ENCODE measurements at regions not wholly inside any gene's neighbourhood (a gene's known extent, or its start where the extent isn't known, plus 50 kb on each side); places are given as distances from the start of the nearest gene placed in this dataset.

DNA sequence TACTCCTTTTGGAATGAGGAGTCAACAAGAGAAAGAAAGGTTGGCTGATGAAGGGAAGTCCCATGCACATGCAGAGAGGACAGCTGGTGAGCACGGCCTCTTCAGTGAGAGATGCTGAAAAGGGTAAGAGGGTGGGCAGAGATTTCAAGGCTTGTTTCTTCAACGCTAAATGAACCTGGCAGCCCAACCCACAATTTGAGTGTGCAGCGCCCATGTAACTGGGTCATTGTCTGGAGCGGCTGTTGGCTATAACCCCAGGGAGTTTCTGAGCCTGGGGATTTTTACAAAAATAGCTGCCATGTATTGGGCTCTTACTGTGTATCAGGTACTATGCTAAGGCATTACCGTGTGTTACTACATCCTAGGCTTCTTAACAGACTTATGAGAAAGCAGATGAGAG, 594.1 kb downstream of the ETS1 start:
- ChIA-PET CTCF (interaction anchor here (3.9 kb wide), 1 partner anchor 149 kb away, joined by 12 read pairs; no protein-coding TSS in a partner anchor), POLR2A (no interaction called here)
- 54% methylated on average over 4 of the region's 5 CpGs for WGBS (ENCODE audit: low lambda C conversion rate)
- Histone ChIP-seq H3K9me2 (no peaks in the 10 kb centered on the region), H3F3A (replicated peaks; ENCODE audit: insufficient read depth) (peaks cover 4% of the 10 kb centered on the region), H2AFZ (ENCODE audit: low read depth) (no peak overlapping the region), H3K36me3 (replicated peaks in 1 of 2; ENCODE audit: control insufficient read depth in 1 of 2, insufficient read depth in 2 of 2, low read length in 1 of 2) (no peaks in the 10 kb centered on the region), H3K79me2 (ENCODE audit: insufficient read depth) (no peaks in the 10 kb centered on the region), H3K9me3 (no peaks in the 10 kb centered on the region), H3K4me2 (no peak overlapping the region), H3K9ac (no peak overlapping the region), H3K27me3 (ENCODE audit: insufficient read depth) (no peaks in the 10 kb centered on the region), H3K4me3 (ENCODE audit: low read depth in 2 of 2, low read length in 1 of 2) (no peak overlapping the region), H4K20me1 (ENCODE audit: insufficient read depth) (no peaks in the 10 kb centered on the region), H3K4me1 (ENCODE audit: control insufficient read depth in 1 of 2, insufficient read depth in 2 of 2, low read depth in 1 of 2, low read length in 1 of 2) (peaks cover 0 to 5% of the 10 kb centered on the region in 2 experiments; a peak in 1 of 4 replicates), H3K27ac (ENCODE audit: low read depth in 2 of 2, low read length in 1 of 2) (no peak overlapping the region)
- no peak for DNase-seq
- TF ChIP-seq FOXM1 (IDR thresholded peaks at IDR 0.05; ENCODE audit: low read depth) (no peak), TCF12 (IDR thresholded peaks at IDR 0.05) (no peak), RAD21 (IDR thresholded peaks at IDR 0.05; ENCODE audit: low read length) (no peak), EP300 (IDR thresholded peaks at IDR 0.05; ENCODE audit: borderline replicate concordance in 1 of 2, low read depth in 1 of 2, low read length in 1 of 2) (no peak), SMC3 (IDR thresholded peaks at IDR 0.05; ENCODE audit: low read depth, low read length) (no peak), GABPA (IDR thresholded peaks at IDR 0.05; ENCODE audit: low read depth) (no peak), TEAD4 (IDR thresholded peaks at IDR 0.05; ENCODE audit: borderline replicate concordance, insufficient read depth) (no peak), CHD2 (IDR thresholded peaks at IDR 0.05; ENCODE audit: low read length, partially characterized antibody) (no peak), MXI1 (IDR thresholded peaks at IDR 0.05; ENCODE audit: low read depth, low read length) (no peak), MEF2A (IDR thresholded peaks at IDR 0.05; ENCODE audit: borderline replicate concordance, low read depth) (no peak)
- TF ChIP-seq, protein P1, sequence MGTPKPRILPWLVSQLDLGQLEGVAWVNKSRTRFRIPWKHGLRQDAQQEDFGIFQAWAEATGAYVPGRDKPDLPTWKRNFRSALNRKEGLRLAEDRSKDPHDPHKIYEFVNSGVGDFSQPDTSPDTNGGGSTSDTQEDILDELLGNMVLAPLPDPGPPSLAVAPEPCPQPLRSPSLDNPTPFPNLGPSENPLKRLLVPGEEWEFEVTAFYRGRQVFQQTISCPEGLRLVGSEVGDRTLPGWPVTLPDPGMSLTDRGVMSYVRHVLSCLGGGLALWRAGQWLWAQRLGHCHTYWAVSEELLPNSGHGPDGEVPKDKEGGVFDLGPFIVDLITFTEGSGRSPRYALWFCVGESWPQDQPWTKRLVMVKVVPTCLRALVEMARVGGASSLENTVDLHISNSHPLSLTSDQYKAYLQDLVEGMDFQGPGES (IDR thresholded peaks at IDR 0.05; ENCODE audit: low read depth, low read length): no peak
- TF ChIP-seq, protein P2, sequence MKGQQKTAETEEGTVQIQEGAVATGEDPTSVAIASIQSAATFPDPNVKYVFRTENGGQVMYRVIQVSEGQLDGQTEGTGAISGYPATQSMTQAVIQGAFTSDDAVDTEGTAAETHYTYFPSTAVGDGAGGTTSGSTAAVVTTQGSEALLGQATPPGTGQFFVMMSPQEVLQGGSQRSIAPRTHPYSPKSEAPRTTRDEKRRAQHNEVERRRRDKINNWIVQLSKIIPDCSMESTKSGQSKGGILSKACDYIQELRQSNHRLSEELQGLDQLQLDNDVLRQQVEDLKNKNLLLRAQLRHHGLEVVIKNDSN (IDR thresholded peaks at IDR 0.05; ENCODE audit: borderline replicate concordance, low read depth): no peak

DNA sequence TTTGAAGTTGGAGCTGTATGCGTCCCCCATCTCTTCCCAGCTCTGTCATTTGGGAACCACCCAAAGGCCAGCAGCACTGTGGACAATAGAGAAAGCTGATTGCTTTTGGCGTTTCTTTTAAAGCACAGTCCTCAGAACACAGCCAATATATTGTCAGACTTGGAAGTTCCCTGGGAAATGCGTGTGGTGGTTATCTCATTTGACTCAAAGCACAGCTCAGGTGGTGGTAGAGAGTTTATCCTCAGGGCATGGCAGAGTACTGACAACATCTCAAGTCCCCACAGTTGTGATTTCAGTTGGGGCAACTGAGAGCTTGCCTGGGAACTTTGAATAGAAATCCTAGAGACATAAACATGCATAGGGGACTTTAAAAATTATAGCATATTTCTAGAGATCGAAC, 601.3 kb downstream of the ETS1 start:
- Histone ChIP-seq H3K9me3 (0 out of 2 replicates have a peak, but pooled peaks cover 9% of the 10 kb centered on the region), H3K4me1 (ENCODE audit: control insufficient read depth in 1 of 2, insufficient read depth in 2 of 2, low read depth in 1 of 2, low read length in 1 of 2) (no peaks in the 10 kb centered on the region), H3K27ac (ENCODE audit: low read depth in 2 of 2, low read length in 1 of 2) (no peak overlapping the region), H3K27me3 (ENCODE audit: insufficient read depth) (no peaks in the 10 kb centered on the region), H3K9ac (no peak overlapping the region), H3K4me3 (ENCODE audit: low read depth in 2 of 2, low read length in 1 of 2) (no peak overlapping the region), H3F3A (replicated peaks; ENCODE audit: insufficient read depth) (no peaks in the 10 kb centered on the region), H3K9me2 (no peaks in the 10 kb centered on the region), H3K79me2 (ENCODE audit: insufficient read depth) (no peaks in the 10 kb centered on the region), H3K36me3 (replicated peaks in 1 of 2; ENCODE audit: control insufficient read depth in 1 of 2, insufficient read depth in 2 of 2, low read length in 1 of 2) (no peaks in the 10 kb centered on the region), H4K20me1 (ENCODE audit: insufficient read depth) (no peaks in the 10 kb centered on the region), H3K4me2 (no peak overlapping the region), H2AFZ (ENCODE audit: low read depth) (no peak overlapping the region)
- DNase-seq: no peak
- ChIA-PET CTCF (interaction anchor here (0.5 to 1.7 kb wide), 2 partner anchors 142 to 370 kb away, joined by 3 to 5 read pairs; no protein-coding TSS in a partner anchor), POLR2A (no interaction called here)
- WGBS (ENCODE audit: low lambda C conversion rate): 44% methylated on average over 3 of the region's 4 CpGs
- TF ChIP-seq, protein P3, sequence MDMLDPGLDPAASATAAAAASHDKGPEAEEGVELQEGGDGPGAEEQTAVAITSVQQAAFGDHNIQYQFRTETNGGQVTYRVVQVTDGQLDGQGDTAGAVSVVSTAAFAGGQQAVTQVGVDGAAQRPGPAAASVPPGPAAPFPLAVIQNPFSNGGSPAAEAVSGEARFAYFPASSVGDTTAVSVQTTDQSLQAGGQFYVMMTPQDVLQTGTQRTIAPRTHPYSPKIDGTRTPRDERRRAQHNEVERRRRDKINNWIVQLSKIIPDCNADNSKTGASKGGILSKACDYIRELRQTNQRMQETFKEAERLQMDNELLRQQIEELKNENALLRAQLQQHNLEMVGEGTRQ (IDR thresholded peaks at IDR 0.05; ENCODE audit: borderline replicate concordance, low read depth, low read length): no peak
- TF ChIP-seq, protein P4, sequence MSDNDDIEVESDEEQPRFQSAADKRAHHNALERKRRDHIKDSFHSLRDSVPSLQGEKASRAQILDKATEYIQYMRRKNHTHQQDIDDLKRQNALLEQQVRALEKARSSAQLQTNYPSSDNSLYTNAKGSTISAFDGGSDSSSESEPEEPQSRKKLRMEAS (IDR thresholded peaks at IDR 0.05; ENCODE audit: low read depth): no peak

Data from SK-N-SH (cell line).